A549 (cell line): ENCODE measurements at regions not wholly inside any gene's neighbourhood (a gene's known extent, or its start where the extent isn't known, plus 50 kb on each side); places are given as distances from the start of the nearest gene placed in this dataset.

Experiments
- ATAC-seq, 2 experiments: fragments of 200-7000 bp in 1 of 2; fragments of >200 bp in 1 of 2; cut with Nextera tagmentation in 1 of 2; cut with Tn5 transposase in 1 of 2; 3 replicates each; pipeline versions ENCODE4 v1.8.0 to v1.9.1; 2018 to 2020; ENCODE audit warnings: mild to moderate bottlenecking in 1 of 2, moderate library complexity in 1 of 2
- CTCF ChIA-PET: fragments of 300-600 bp; sonication (Branson Sonifier 250); formaldehyde crosslinking; extraction: SDS; loops from one replicate; lab custom pipeline; 2021; ENCODE audit warnings: antibody characterized with exemption, inconsistent platforms; lab: Yijun Ruan, JAX
- POLR2A ChIA-PET: fragments of 350-600 bp; formaldehyde crosslinking; extraction: SDS; loops from one replicate; lab custom pipeline; 2021; ENCODE audit warnings: antibody characterized with exemption, inconsistent platforms; lab: Yijun Ruan, JAX
- DNase-seq, 2 experiments: peaks; one replicate each; pipeline versions ENCODE4 v3.0.0 to v3.0.0-alpha.2; 2011 to 2016; ENCODE audit warnings: low read depth in 1 of 2, low spot score in 1 of 2
- FAIRE-seq: peaks from 2 replicates; lab custom pipeline; 2011; peaks lifted over from hg19 to GRCh38; lab: Jason Lieb, UNC
- H3K27ac ChIP-seq, 2 experiments: fragments of >200 bp; sonication (Bioruptor Twin); formaldehyde crosslinking; 3 replicates each; pipeline ENCODE4 v1.5.1; 2016 to 2017
- H3K4me1 ChIP-seq: fragments of >200 bp; sonication (Bioruptor Twin); formaldehyde crosslinking; 3 replicates; pipeline ENCODE4 v1.6.1; 2016
- H3K4me2 ChIP-seq: fragments of >200 bp; sonication (Bioruptor Twin); formaldehyde crosslinking; 3 replicates; pipeline ENCODE4 v1.6.1; 2016
- H3K4me3 ChIP-seq: fragments of >200 bp; sonication (Bioruptor Twin); formaldehyde crosslinking; 3 replicates; pipeline ENCODE4 v1.5.1; 2016
- H3K9me3 ChIP-seq: fragments of >200 bp; sonication (Bioruptor Twin); formaldehyde crosslinking; 3 replicates; pipeline ENCODE4 v1.6.1; 2016
- CBX2 ChIP-seq: fragments of 200-600 bp; sonication (generic); IDR thresholded peaks from 2 replicates; pipeline ENCODE4 v1.6.1; 2016; ENCODE audit warnings: low read depth, mild to moderate bottlenecking, borderline replicate concordance
- CBX8 ChIP-seq: fragments of 200-600 bp; sonication (generic); IDR thresholded peaks from 2 replicates; pipeline ENCODE4 v1.6.1; 2016
- CHD2 ChIP-seq: fragments of 150-350 bp; IDR thresholded peaks from 2 replicates; pipeline ENCODE4 v1.6.1; 2014; ENCODE audit warnings: low read length; ENCODE audit not compliant: partially characterized antibody
- JUNB ChIP-seq: fragments of >200 bp; sonication (Bioruptor Twin); formaldehyde crosslinking; IDR thresholded peaks from 2 replicates; pipeline ENCODE4 v1.6.1; 2016
- NFE2L2 ChIP-seq: fragments of 150-350 bp; conservative IDR thresholded peaks from 2 replicates; pipeline ENCODE4 v1.6.1; 2014; ENCODE audit warnings: low read length
- RCOR1 ChIP-seq: fragments of 150-350 bp; IDR thresholded peaks from 2 replicates; pipeline ENCODE4 v1.6.1; 2014; ENCODE audit warnings: antibody characterized with exemption, low read length, low read depth
- SREBF2 ChIP-seq: fragments of 450-650 bp; IDR thresholded peaks from 2 replicates; pipeline ENCODE4 v1.6.1; 2014; ENCODE audit warnings: mild to moderate bottlenecking, moderate library complexity
- TP53 ChIP-seq: fragments of 250-450 bp; sonication (Bioruptor Pico); IDR thresholded peaks from 2 replicates; pipeline ENCODE4 v1.5.0; 2021; ENCODE audit warnings: mild to moderate bottlenecking, moderate library complexity
- ZFP36 ChIP-seq: fragments of 450-650 bp; IDR thresholded peaks from 2 replicates; pipeline ENCODE4 v1.6.1; 2014; ENCODE audit warnings: borderline replicate concordance; ENCODE audit not compliant: partially characterized antibody
- ZNF302 ChIP-seq: fragments of 250-450 bp; sonication (Bioruptor Pico); IDR thresholded peaks from 2 replicates; pipeline ENCODE4 v1.9.0; 2021; ENCODE audit warnings: inconsistent platforms, mild to moderate bottlenecking, moderate library complexity
- ZSCAN20 ChIP-seq: fragments of 250-450 bp; sonication (Bioruptor Pico); IDR thresholded peaks from 2 replicates; pipeline ENCODE4 v1.8.0; 2022; ENCODE audit warnings: mild to moderate bottlenecking, moderate library complexity
- WGBS: methylation state at CpG from one replicate; pipeline ENCODE4 v1.1.6; 2017; ENCODE audit errors: missing lambda C conversion rate; 5-methylcytosine and 5-hydroxymethylcytosine counted together
- TF ChIP-seq, protein P1 (sequence below): IDR thresholded peaks from 2 replicates; pipeline ENCODE4 v1.6.1; 2012; ENCODE audit warnings: low read depth, borderline replicate concordance
- TF ChIP-seq, protein P2 (sequence below): fragments of 450-650 bp; IDR thresholded peaks from 2 replicates; pipeline ENCODE4 v1.6.1; 2014; ENCODE audit warnings: antibody characterized with exemption
- TF ChIP-seq, protein P3 (sequence below): fragments of 250-450 bp; sonication (Bioruptor Pico); IDR thresholded peaks from 2 replicates; pipeline ENCODE4 v1.5.0; 2021; ENCODE audit warnings: mild to moderate bottlenecking, moderate library complexity, borderline replicate concordance
- TF ChIP-seq, protein P4 (sequence below): fragments of >200 bp; sonication (Bioruptor Twin); formaldehyde crosslinking; IDR thresholded peaks from 2 replicates; pipeline ENCODE4 v1.6.1; 2016

DNA sequence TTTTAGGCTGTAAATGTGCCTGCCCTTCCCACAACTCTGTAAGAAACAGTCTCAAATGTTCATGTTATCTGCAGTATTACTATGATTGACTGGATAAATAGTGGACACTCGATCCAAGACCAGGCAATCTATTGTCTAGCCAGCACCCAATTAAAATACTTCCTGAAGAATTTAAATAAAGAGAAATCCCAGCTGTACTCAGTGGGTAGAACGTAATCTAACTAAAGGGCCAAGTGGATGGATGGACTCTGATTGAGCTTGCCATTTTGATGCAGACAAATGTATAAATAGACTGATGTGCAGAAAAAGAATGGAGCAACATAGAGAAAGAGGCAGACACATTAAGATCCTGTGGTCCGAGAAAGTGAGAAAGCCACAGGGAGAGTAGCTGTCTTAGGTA, 158.0 kb downstream of the IPMK start:
- TF ChIP-seq TP53 (CRISPR knock-in tag) (no peak), CBX8 (no peak)
- TF ChIP-seq, all 56 proteins: peak for 0
- ATAC-seq (no peak), FAIRE-seq (no peak), DNase-seq (no peak)
- Histone ChIP-seq H3K9me3 (no peaks in the 10 kb centered on the region), H3K4me1 (no peaks in the 10 kb centered on the region), H3K27ac (no peak overlapping the region), H3K4me2 (no peak overlapping the region), H3K4me3 (no peak overlapping the region)
- ChIA-PET CTCF (interaction anchor here (1.0 to 1.2 kb wide), 2 partner anchors 43 to 44 kb away, joined by 3 to 5 read pairs; no protein-coding TSS in a partner anchor), POLR2A (no interaction called here)
- 24% methylated on average over 3 of the region's 3 CpGs for WGBS

DNA sequence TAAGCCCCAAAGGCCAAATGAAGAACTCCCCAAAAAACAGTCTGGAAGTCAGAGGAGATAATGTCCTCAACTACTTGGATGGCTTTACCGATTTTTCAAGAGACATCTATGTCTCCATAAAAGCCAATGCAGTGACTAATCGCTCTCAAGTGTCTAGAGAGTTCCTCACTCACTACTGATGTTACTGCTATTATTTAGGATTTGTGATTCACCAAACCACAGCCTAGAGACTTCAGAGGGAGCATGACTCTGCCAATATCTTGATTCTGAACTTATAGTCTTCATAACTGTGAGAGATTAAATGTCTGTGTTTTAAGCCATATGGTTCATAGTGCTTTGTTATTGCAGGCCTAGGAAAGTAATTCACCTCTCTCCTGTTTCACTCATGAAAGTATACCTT, 160.2 kb downstream of the IPMK start:
- no peaks in the 10 kb centered on the region for H3K9me3 ChIP-seq
- 16% methylated on average over 2 of the region's 2 CpGs for WGBS
- POLR2A ChIA-PET, result no interaction called here
- ATAC-seq, result peak in 1 of 2 experiments; percentile 54; a peak in 1 of 6 replicates
- H3K4me1 ChIP-seq, result no peaks in the 10 kb centered on the region
- TF ChIP-seq CBX2 (no peak), JUNB (no peak)
- TF ChIP-seq, protein P1, sequence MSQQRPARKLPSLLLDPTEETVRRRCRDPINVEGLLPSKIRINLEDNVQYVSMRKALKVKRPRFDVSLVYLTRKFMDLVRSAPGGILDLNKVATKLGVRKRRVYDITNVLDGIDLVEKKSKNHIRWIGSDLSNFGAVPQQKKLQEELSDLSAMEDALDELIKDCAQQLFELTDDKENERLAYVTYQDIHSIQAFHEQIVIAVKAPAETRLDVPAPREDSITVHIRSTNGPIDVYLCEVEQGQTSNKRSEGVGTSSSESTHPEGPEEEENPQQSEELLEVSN, result no peak
- no peak for FAIRE-seq
- no peak overlapping the region for H3K27ac ChIP-seq
- no peak overlapping the region for H3K4me2 ChIP-seq
- CTCF ChIA-PET, result no interaction called here
- peak in 1 of 2 experiments; percentile 5 for DNase-seq
- no peak overlapping the region for H3K4me3 ChIP-seq

DNA sequence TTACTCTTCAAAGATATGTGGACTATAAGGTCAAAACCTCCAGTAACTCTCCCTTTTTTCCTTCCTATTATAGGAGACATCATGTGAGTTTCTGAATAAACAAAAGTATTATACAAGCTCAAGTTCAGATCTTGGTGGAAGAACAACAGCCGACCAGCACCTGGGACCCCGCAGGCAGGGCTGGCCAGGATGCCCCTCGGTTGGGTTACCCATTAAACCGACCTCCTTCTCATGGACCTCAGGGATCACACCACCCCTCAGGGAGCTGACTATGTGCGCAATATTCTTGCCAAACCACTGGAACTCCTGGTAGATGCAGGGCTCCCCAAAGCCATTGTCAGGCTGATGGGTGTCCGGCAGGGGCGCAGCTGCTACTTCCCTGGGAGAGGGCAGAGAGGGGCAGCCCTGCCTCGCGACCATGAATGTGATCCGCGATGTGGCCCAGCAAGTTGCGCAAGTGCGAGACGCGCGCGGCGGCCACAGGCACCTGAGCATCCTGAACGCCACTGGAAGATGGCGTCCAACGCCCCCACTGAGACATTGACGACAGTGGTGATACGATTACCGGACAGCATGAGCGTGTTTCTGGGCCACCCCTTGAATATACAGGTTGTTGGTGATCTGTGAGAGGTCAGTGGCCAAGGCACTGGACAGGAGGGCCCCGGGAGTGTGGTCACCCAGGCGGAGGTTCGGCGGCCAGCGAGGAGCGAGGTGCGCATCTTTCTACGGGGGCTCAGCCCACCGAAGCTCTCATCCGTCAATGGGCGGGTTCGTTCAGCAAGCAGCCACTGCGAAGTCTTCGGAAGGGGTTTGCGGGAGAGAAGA, 161.3 kb downstream of the IPMK start:
- Histone ChIP-seq H3K9me3 (no peaks in the 10 kb centered on the region), H3K4me2 (no peak overlapping the region), H3K27ac (no peak overlapping the region), H3K4me3 (no peak overlapping the region), H3K4me1 (no peaks in the 10 kb centered on the region)
- FAIRE-seq (no peak), ATAC-seq (no peak), DNase-seq (no peak)
- TF ChIP-seq, protein P2, sequence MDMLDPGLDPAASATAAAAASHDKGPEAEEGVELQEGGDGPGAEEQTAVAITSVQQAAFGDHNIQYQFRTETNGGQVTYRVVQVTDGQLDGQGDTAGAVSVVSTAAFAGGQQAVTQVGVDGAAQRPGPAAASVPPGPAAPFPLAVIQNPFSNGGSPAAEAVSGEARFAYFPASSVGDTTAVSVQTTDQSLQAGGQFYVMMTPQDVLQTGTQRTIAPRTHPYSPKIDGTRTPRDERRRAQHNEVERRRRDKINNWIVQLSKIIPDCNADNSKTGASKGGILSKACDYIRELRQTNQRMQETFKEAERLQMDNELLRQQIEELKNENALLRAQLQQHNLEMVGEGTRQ, result no peak
- TF ChIP-seq CHD2 (no peak), ZNF302 (no peak), ZSCAN20 (no peak), RCOR1 (no peak), NFE2L2 (no peak)
- TF ChIP-seq, protein P3, sequence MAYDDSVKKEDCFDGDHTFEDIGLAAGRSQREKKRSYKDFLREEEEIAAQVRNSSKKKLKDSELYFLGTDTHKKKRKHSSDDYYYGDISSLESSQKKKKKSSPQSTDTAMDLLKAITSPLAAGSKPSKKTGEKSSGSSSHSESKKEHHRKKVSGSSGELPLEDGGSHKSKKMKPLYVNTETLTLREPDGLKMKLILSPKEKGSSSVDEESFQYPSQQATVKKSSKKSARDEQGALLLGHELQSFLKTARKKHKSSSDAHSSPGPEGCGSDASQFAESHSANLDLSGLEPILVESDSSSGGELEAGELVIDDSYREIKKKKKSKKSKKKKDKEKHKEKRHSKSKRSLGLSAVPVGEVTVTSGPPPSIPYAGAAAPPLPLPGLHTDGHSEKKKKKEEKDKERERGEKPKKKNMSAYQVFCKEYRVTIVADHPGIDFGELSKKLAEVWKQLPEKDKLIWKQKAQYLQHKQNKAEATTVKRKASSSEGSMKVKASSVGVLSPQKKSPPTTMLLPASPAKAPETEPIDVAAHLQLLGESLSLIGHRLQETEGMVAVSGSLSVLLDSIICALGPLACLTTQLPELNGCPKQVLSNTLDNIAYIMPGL, result no peak
- TF ChIP-seq, protein P4, sequence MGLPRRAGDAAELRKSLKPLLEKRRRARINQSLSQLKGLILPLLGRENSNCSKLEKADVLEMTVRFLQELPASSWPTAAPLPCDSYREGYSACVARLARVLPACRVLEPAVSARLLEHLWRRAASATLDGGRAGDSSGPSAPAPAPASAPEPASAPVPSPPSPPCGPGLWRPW, result no peak
- ChIA-PET POLR2A (no interaction called here), CTCF (no interaction called here)
- 88% methylated on average over 37 of the region's 40 CpGs for WGBS

DNA sequence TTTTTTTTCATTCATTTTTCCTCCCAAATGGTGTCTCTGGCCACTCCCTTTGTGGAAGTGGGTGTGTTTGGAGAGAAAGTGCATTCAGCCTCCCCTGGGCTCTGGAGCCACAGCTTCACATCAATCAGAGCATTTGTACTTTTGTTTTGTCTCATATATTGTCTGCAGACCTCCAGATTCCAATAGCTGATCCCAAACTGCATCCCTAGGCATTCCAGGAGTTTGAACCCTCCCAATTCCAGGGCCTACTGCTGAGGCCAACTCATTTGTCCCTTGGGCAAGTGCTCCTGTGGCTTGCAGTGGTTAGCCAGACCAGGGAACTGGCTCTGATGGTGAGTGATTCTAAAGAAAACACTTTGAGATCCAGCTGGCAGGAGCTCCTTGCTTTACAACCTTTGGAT, 163.3 kb downstream of the IPMK start:
- Histone ChIP-seq H3K4me1 (no peaks in the 10 kb centered on the region), H3K27ac (no peak overlapping the region), H3K9me3 (no peaks in the 10 kb centered on the region), H3K4me3 (no peak overlapping the region)
- FAIRE-seq, result no peak
- POLR2A ChIA-PET, result no interaction called here
- TF ChIP-seq NFE2L2 (no peak), SREBF2 (no peak), ZNF302 (no peak), ZFP36 (no peak)
- TF ChIP-seq, protein P2, result no peak
- TF ChIP-seq, all 56 proteins: peak for 0
- no peak overlapping the region for H3K4me2 ChIP-seq
- CTCF ChIA-PET, result no interaction called here
- ATAC-seq (no peak), DNase-seq (no peak)
